HG02759 (cell line): ENCODE measurements at regions not wholly inside any gene's neighbourhood (a gene's known extent, or its start where the extent isn't known, plus 50 kb on each side); places are given as distances from the start of the nearest gene placed in this dataset.

Experiments used
- ATAC-seq: cut with Tn5 transposase; IDR thresholded peaks from one replicate; pipeline ENCODE4 v1.9.1; 2021; ENCODE audit warnings: mild to moderate bottlenecking, moderate library complexity; ENCODE audit not compliant: unreplicated experiment

DNA sequence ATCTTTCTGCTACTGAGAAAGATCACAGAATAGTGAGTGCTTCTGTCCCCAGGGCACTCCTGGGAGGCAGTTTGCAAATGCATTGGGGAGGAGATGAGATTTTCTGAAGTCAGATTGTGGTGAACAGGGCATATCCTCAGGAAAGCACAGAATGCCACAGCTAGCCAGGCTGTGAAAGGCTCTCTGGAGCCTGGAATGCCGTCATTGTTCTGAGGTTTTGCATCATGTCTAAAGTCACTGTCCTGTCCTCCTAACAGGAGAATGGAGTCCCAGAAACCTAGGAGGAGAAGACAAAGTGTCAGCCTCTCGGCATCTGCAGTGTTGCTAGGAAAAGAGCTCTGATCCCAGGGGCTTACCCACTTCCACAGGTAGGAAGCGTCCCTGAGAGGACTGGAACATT lies 69.2 kb upstream of the IGFBP3 start:
- no peak for ATAC-seq

DNA sequence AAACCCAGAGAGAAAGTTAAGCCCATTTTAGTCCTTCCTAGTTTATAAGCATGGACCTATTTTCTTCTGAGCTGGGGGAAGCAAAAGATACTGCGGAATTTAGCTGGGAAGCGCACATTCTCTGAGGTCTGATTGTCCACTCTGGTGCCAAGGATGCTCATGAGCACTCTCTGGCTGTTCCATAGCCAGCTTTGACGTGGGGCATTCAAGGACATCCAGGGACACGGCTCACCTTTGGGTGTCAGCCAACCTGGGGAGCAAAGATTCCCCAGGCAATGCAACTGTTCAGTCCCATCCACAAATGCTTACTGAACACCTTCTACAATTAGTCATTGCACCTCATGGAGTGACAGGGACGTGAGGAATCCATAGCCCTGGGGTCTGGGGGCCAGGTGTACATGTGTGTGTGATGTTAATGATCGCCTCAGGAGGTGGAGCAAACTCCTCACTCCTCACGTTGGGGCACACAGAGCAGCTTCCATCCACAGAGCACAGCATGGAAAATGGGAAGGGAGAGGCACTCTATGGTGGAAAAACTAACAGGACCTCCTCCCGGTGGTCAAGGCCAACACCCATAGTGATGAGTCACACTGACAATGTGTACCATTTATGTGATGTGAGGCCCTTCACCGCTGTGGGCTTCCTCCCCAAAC lies 67.5 kb upstream of the IGFBP3 start:
- no peak for ATAC-seq

DNA sequence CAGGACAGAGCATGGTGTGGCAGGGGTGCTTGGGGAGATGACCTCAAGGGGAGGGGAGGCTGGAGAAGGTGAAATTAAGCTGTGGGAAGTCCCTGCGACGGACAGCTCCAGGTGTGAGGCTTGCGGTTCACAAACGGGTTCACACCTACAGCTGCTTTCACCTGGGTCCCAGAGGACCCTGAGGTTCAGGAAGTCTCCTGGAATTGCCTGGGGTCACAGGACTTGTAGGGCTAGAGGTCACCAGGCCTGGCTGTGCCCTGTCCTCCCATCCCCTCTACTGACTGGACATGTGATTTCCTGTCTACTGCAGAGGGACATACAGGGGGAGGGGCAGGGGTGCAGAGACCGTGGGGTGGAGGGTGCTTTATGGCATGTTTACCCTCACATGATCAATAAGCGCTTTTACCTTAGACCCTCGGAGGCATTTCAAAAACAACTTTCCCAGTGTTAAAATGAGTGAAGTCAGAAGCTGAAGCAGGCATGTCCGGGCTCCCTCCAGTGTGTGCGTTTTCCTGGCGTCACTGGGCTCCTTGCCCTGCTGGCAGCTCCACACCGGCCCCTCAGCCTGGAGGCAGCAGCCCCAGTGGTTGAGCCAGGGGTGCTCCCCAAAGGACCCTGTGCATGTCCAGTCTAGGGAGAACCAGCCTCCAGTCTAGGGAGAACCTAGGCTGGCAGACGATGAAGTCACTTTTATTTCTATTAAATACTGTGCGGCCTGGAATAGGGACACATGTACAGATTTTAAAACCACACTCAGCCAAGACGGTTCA lies 66.6 kb upstream of the IGFBP3 start:
- ATAC-seq, result no peak

DNA sequence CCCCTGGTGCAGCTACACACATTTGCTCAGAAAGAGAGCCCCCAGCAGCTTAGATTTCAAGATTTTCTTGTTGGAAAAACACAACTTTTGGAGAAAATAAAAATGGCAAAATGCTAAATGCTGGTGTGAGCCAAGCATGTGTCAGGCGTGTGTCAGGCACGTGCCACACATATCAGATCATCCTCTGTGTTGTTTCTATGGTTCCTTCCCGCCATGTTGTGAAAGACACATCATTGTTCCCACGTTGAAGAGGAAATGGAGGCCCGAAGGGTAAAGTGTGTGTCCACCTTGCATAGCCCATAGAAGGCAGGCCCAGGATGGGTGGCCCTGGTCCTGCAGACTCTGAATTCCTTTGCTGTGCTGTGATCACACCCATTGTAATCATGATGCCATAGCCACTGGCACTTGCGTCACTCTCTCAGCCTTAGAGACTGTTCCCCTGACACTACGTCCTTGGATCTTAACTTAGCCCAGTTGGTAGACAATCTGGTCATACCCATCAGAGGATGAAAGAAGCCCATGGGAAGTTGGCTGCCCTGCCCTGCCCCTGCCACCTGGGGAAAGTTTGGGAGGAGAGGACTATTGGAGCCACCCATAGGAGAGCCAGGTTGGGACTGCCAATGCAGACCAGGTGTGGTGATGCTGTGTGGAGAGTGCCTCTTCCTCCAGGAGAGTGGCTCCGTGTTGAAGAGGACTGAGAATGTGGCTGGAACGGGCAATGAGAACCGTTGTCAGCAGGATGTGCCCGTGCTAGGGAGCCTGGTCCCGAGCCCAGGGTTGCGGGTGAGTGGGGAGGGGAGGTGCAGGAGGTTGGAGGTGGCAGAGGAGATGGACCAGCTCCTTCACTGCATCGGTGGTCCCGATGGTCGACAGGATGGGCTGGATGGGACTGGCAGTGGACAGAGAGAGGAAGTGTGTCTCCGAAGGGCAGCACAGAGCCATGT lies 65.6 kb upstream of the IGFBP3 start:
- ATAC-seq, result no peak

DNA sequence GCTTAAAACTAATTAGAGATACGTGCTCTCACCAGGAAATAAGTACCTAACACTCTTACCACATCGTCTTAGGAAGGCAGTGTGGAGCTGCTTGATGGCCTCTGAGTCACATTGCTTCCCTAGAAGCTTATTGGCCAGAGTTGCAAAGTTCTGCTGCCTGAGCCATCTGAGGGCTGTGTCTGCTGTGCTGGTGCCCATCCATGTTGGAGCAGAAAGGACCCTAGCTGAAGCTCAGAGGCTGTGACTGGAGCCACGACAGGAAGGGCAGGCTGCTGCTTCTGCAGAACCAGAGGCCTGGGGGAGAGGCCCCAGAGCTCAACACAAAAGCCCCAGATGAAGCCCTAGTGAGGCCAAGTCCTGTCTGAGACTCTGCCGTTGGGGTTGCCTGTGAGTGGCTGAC lies 64.8 kb upstream of the IGFBP3 start:
- ATAC-seq, result no peak

DNA sequence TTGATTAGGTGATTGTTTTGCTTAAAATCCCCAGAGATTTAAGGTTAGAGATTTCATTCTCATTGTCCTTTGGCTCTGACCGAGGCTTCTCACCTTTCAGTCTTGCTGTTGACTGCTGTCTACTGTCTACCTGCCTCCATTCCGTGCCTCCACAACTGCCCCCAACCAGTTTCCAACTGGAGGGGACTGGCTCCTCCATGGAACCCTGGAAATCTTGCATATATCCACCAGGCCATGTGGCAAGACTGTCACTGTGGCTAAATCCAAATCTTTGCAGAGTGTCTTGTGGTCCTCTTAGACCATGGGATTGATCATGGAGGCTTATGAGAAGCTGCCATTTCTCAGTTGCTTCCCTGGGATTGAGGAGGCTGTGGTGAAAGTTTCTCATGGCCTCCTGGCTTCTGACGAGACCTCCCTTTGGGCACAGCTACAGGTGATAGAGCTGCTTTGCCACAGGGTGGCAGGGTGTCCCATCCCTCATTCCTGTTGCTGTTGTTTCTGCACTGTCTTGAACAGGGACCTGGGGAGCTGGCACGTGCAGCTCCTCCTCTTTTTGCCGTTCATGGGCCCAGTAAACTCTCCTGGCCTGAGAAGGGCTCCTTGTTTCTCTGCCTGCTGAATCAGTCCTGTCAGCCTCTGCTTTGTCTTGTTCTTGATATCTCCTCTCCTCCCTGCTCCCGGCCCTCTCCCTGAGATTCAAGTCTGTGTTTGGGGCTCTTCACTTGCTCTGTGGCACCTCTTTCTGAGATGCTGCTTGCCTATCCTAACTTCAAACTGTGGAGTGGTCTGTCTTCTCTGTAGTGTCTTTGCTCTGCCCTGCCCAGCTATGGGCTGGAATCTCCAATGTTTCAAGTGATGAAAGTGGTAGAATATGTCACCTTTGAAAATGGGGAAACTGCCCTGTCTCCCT lies 63.6 kb upstream of the IGFBP3 start:
- ATAC-seq, result no peak

DNA sequence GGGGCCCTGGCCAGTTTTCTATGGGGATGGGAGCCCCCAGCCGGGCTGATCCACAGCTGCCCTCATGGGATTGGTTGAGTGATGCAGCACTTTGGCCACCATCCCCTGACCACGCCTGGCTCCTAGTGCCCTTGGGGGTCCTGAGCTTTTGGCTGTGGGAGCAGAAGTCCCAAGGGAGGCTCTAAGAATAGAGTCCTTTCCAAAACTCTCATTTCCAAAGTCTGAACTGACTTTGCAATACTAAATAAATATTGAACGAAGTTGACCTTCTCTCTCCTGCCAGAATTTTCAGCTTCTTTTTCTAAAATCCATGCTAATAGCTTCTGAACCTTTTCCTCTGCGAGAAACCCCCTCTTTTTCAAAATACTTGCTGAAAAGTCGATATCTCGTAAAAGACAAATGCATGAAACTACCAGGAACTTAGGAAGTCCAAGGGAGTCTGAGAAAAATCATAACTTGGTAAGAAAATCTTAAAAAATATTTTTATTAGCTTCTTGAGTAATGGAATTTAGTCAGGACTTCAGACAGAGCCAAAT lies 62.7 kb upstream of the IGFBP3 start:
- no peak for ATAC-seq

DNA sequence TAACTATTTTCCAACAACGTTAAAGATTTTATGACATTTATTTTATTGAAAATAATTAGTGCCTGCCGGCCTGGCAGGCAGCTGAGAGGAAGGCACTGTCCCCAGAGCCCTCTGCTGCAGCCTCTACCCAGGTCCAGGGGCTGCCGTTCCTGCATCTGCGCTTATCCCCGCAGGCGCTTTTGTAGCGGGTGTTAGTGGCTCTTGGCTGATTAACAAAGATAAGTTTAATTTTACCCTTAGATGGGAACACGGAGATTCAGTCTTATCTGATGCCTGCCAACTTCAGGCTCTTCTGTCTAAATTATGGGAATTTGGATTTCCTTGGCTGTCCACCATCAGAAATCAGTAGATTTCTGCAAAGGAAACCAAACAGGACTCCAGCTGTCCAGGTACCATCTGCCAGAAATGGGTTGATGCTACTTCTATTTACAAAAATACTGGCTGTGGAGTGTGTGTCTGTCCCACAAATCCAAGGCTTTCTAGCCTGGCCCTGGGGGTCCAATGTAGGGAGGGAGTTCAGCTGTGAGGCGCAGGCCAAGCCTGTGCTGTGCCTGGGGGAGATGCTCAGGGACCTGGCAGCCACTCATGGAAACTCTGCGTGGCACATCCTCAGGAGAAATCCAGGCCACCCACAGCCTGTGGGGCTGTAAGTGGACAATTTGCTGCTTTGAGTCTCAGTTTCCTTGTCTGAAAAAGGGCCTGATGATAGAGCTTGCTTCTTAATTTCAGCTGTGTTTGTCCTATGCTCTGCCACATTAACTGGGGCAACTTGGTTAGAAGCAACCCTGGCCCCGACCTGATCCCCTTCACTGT lies 62.0 kb upstream of the IGFBP3 start:
- no peak for ATAC-seq

DNA sequence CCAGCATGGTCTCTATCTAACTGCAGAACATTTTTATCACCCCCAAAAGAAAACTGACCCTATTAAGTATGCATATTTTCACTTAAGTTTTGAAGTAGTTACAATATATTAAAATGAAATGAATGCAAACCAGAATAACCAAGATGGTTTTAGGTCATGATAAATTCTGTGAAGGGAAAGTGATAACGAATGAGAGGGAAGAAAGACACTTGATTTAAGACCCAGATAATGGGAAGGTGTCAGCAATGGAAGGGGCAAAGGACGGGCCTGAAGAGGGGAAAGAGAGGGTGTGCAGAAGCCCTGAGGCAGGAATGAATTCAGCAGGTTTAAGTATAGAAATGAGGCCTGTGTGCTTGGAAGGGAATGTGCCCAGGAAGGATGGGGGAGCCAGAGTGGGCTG lies 61.1 kb upstream of the IGFBP3 start:
- ATAC-seq, result no peak

DNA sequence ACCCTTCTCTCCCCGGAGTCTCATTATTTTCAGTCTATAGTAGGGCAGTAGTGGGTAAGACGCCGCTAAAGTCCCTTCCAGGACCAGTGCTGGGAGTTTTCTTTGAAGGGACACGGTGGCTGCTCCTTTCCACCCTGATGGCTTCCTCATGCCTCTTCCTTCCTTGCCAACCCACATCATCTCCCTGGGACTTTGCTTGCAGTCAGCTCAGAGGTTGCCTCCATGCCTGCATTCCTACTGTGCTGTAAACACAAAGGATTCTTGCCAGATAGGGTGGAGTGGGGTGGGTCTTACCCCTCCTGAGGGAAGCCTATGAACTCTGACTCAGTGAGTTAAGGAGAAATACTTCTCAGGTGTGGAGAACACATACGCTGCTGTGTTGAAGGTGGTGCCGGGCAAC lies 59.9 kb upstream of the IGFBP3 start:
- ATAC-seq, result no peak

DNA sequence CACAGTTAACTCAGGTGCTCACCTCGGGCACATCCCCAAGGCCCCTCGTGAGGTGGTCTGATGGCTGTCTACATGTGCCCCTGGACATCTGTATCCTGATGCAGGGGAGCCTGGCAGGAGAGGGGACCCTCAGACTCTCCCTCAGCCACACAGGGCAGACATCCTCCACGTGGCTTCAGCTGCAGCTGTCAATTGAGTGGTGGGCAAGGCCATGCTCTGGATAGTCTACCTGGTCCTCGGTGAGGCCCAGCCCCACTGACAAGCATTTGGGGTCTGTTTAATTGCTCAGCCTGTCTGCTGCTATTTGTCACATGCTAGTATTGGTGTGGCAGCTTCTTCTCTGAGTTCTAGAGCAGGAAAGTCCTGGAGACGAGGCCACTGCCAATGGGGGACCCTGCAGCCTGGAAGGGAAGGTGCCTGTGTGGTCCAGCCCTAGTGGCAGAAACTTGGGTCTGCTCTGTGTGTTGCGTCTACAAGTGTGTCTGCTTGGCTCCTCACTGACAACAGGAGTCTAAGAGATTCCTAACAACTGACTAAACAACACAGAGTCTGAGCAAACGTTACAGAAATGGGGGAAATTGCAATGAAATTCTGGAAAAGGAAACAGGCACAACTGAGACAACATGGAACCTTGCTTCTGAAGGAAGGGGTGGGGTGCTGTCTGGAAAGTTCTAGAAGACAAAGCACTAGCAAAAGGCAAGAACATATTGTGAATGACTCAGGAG lies 59.3 kb upstream of the IGFBP3 start:
- no peak for ATAC-seq

DNA sequence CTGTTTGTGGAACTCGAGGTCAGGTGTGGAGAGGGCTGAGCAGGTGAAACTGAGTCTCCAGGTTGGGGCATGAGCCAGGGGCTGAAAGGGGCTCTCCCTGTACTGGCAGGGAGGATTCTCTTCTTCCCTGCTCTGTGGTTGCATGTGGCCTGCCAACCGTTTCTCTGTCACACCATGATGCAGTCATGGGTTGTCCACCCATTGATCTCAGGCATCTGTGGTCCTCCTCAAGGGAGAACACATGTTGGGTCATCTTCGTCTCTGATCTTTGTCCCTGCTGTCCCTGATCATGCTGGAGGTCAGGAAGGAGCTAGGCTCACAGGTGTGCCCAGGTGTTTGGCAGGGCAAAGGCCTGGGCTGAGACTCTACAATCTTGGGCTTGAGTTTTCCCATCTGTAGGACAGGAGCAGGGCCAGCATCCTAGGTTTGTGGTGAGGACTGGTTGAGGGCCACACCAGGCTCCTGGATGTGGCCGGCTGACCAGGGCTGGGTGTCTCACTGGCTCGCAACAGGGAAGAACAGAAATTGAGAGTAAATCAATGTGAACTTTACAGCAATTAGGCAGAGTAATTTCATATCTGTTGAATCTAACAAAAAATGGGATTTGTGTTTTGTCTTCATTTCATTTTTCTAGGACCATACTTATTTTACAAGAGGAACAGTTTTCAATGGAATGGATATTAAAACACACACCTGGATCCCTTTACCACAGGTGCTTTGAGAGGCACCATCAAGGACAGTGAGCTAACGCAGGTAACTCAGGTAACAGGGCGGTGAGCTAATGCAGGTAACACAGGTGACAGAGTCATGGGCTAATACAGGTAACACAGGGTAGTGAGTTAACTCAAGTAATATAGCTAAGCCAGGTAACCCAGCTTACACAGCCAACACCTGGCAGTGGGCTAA lies 58.5 kb upstream of the IGFBP3 start:
- ATAC-seq, result no peak

DNA sequence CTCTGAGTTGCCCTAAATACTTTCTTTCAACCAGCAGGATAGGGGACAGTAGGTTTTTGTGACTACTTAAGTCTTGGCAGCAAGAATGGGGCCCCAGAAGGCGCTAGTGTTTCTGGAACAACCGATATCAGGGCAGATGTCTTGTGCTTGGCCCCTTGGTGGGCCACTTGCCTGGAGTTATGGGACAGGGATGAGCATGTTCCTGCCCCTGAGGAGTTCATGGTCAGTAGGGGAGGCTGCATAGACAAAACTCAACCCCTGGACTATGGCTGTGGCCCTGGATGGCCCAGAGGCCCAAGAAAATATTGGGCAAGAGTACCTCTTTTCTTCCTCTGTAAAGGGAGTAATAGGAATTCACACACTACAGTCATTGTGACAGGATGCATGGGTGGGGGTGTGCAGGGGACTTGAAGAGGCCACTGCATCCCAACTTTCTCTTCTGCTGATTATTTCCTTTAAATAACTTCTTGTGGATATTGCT lies 57.7 kb upstream of the IGFBP3 start:
- no peak for ATAC-seq

DNA sequence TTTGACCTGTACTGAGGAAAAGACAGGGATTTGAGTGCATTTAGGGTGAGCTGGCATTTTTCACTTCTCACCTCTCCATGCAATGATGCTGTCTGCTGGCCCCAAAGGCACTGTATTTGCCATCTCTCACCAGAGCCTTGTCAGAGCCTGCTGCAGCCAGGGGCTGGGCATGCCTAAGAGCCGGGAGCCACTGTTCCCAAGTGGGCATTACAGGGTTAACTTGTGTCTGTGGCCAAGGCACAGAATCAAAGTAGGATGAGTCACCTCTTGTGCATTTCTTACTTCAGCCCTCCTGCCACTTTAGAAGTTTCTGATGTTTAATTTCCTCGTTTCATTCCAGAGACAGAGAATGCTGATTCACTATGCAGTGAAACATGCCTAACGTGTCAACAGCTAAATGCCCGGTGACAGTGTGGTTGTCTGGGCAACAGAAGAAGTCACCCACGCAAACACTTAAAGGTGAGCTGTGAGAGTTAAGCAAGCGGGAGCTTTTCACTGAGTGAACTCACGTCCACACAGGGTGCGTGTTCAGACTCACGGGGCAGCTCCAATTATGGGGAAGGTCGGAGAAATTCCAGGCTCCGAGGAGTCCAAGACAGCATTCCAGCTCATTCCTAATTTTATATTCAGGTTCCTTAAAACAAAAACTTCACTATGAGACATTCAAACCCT lies 57.1 kb upstream of the IGFBP3 start:
- ATAC-seq, result no peak

DNA sequence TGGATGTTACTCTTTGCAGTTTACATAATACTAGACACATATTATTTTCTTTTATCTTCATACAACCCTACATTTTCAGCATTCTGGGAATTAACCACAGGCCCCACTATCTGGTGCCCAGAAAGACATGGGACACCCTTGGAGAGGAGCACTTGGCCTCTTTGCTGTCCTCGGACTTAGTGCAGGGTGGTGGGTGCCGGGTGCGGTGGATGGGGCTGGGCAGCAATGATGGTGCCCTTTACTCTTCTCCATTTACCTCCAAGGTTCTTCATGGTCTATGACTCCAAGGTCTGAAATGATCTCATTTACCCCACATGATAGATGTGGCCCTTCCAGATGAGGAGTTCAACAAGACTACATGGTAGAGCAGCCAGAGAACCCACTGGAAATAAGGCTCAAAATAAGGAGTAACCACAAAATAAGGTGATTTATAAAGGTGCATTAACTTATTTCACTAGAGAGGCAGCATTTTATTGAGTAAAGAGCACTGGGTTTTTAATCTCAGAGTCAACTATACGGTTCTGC lies 56.2 kb upstream of the IGFBP3 start:
- ATAC-seq, result no peak

DNA sequence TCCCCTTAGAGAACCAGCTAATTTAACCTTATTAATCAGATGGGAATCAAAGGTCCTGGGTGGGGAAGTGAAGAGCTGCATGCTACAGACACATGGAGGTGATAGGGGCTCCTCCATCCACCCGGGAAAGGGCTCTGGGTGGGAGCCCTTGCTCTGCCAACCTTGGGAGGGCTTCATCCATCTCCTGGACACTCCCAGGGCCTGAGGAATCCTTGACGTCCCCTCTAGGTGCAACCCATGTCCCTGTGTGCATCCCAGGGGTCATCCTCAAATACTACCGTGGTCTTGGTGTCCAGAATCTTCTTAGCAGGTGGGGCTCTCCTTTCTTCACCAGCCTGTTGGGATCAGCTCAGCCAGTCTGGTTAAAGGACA lies 55.4 kb upstream of the IGFBP3 start:
- no peak for ATAC-seq
